MM.1S (cell line): ENCODE measurements at regions not wholly inside any gene's neighbourhood (a gene's known extent, or its start where the extent isn't known, plus 50 kb on each side); places are given as distances from the start of the nearest gene placed in this dataset.

ENCODE experiments used
- DNase-seq: peaks from one replicate; pipeline ENCODE4 v3.0.0-alpha.2; 2015
- H2AFZ ChIP-seq: fragments of 300-600 bp; sonication (generic); 2 replicates; pipeline ENCODE4 v1.6.0; 2016; ENCODE audit warnings: antibody characterized with exemption, low read length
- H3F3A ChIP-seq: fragments of 300-600 bp; sonication (generic); 2 replicates; pipeline ENCODE4 v1.6.1; 2016; ENCODE audit warnings: mild to moderate bottlenecking, antibody characterized with exemption, low read length, moderate library complexity, mixed read lengths; ENCODE audit not compliant: insufficient read depth
- H3K27ac ChIP-seq: fragments of 300-600 bp; sonication (generic); 2 replicates; pipeline ENCODE4 v1.5.1; 2016; ENCODE audit warnings: mild to moderate bottlenecking, low read length
- H3K27me3 ChIP-seq: fragments of 300-600 bp; sonication (generic); replicated peaks from 2 replicates; pipeline ENCODE4 v1.6.0; 2016; ENCODE audit warnings: low read length; ENCODE audit not compliant: insufficient read depth
- H3K36me3 ChIP-seq: fragments of 300-600 bp; sonication (generic); replicated peaks from 2 replicates; pipeline ENCODE4 v1.6.1; 2016; ENCODE audit warnings: mild to moderate bottlenecking, low read length, mixed read lengths; ENCODE audit not compliant: insufficient read depth
- H3K4me1 ChIP-seq: fragments of 300-600 bp; sonication (generic); 2 replicates; pipeline ENCODE4 v1.6.1; 2016; ENCODE audit warnings: low read length, mixed read lengths
- H3K4me2 ChIP-seq: fragments of 300-600 bp; sonication (generic); 2 replicates; pipeline ENCODE4 v1.6.0; 2016; ENCODE audit warnings: low read depth, low read length
- H3K4me3 ChIP-seq: fragments of 300-600 bp; sonication (generic); 2 replicates; pipeline ENCODE4 v1.5.1; 2016; ENCODE audit warnings: low read length, mixed read lengths
- H3K79me2 ChIP-seq: fragments of 300-600 bp; sonication (generic); 2 replicates; pipeline ENCODE4 v1.6.1; 2016; ENCODE audit warnings: mixed run types, low read length, mixed read lengths
- H3K9ac ChIP-seq: fragments of 300-600 bp; sonication (generic); 2 replicates; pipeline ENCODE4 v1.6.1; 2016; ENCODE audit warnings: low read length, mixed read lengths
- H3K9me2 ChIP-seq: fragments of 300-600 bp; sonication (generic); replicated peaks from 2 replicates; pipeline ENCODE4 v1.6.1; 2016; ENCODE audit warnings: mild to moderate bottlenecking, low read length, mixed read lengths; ENCODE audit not compliant: insufficient read depth
- H3K9me3 ChIP-seq: fragments of 300-600 bp; sonication (generic); replicated peaks from 2 replicates; pipeline ENCODE4 v1.6.1; 2016; ENCODE audit warnings: mild to moderate bottlenecking, low read length, mixed read lengths; ENCODE audit not compliant: insufficient read depth
- H4K20me1 ChIP-seq: fragments of 300-600 bp; sonication (generic); 2 replicates; pipeline ENCODE4 v1.6.1; 2016; ENCODE audit warnings: mild to moderate bottlenecking, low read length, moderate library complexity, mixed read lengths; ENCODE audit not compliant: insufficient read depth
- EZH2 ChIP-seq: fragments of 300-600 bp; sonication (generic); optimal IDR thresholded peaks from 2 replicates; pipeline ENCODE3; 2017; ENCODE audit warnings: low read depth, mild to moderate bottlenecking, antibody characterized with exemption, low read length, mixed read lengths
- EZH2phosphoT487 ChIP-seq: fragments of 300-600 bp; sonication (generic); IDR thresholded peaks from 2 replicates; pipeline ENCODE4 v1.6.1; 2018; ENCODE audit warnings: antibody characterized with exemption, low read length
- TF ChIP-seq, protein P1 (sequence below): fragments of 300-600 bp; sonication (generic); IDR thresholded peaks from 2 replicates; pipeline ENCODE4 v1.5.1; 2016; ENCODE audit warnings: antibody characterized with exemption, low read length, mixed read lengths

- Histone ChIP-seq H3K79me2 (no peaks in the 10 kb centered on the region), H3K36me3 (no peaks in the 10 kb centered on the region), H3F3A (no peaks in the 10 kb centered on the region), H3K27me3 (no peaks in the 10 kb centered on the region), H3K9ac (no peak overlapping the region), H3K4me1 (no peaks in the 10 kb centered on the region), H3K4me3 (no peak overlapping the region), H4K20me1 (no peaks in the 10 kb centered on the region), H3K4me2 (no peak overlapping the region), H3K9me3 (no peaks in the 10 kb centered on the region), H3K27ac (no peak overlapping the region), H3K9me2 (no peaks in the 10 kb centered on the region), H2AFZ (no peak overlapping the region)
- TF ChIP-seq EZH2: no peak
- TF ChIP-seq, protein P1, sequence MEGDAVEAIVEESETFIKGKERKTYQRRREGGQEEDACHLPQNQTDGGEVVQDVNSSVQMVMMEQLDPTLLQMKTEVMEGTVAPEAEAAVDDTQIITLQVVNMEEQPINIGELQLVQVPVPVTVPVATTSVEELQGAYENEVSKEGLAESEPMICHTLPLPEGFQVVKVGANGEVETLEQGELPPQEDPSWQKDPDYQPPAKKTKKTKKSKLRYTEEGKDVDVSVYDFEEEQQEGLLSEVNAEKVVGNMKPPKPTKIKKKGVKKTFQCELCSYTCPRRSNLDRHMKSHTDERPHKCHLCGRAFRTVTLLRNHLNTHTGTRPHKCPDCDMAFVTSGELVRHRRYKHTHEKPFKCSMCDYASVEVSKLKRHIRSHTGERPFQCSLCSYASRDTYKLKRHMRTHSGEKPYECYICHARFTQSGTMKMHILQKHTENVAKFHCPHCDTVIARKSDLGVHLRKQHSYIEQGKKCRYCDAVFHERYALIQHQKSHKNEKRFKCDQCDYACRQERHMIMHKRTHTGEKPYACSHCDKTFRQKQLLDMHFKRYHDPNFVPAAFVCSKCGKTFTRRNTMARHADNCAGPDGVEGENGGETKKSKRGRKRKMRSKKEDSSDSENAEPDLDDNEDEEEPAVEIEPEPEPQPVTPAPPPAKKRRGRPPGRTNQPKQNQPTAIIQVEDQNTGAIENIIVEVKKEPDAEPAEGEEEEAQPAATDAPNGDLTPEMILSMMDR: no peak
- DNase-seq: no peak
Measured at GRCh38 chr18:30499721-30500120, 542.8 kb downstream of the DSC3 start.

DNA sequence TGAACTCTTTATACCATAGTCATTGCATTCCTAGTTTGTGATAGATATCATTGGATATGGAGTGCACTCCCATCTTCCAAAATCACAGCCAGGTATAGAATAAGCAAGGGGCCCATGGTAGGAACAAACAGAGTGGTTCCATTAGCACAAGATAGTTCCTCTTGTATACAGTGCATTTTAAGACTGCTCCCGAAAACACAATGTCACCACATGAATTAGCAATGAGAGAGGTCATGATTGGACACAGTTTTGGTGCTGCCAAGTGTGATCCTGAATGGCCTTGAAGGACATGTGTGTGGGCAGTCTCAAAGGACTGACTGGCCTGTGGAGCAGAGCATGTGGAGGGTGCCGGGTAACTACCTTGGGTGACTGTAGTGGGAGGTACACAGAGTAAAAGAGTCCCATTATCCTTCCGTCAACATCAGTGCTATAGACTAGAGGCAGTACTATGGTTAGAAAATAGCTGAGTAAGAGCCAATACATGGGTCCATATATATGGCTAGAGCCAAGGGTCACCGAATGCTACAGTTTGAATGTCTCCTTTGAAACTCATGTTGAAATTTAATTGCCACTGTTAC, 549.9 kb downstream of the DSC3 start:
- Histone ChIP-seq H3K4me2 (no peak overlapping the region), H3K4me3 (no peak overlapping the region), H3K27me3 (no peaks in the 10 kb centered on the region), H4K20me1 (no peaks in the 10 kb centered on the region), H3K9me3 (no peaks in the 10 kb centered on the region), H3K9ac (no peak overlapping the region), H3F3A (no peaks in the 10 kb centered on the region), H2AFZ (no peak overlapping the region), H3K4me1 (no peaks in the 10 kb centered on the region), H3K27ac (no peak overlapping the region), H3K36me3 (no peaks in the 10 kb centered on the region), H3K79me2 (no peaks in the 10 kb centered on the region), H3K9me2 (no peaks in the 10 kb centered on the region)
- TF ChIP-seq, protein P1: no peak
- TF ChIP-seq EZH2: no peak
- TF ChIP-seq EZH2phosphoT487: no peak
- DNase-seq: no peak

DNA sequence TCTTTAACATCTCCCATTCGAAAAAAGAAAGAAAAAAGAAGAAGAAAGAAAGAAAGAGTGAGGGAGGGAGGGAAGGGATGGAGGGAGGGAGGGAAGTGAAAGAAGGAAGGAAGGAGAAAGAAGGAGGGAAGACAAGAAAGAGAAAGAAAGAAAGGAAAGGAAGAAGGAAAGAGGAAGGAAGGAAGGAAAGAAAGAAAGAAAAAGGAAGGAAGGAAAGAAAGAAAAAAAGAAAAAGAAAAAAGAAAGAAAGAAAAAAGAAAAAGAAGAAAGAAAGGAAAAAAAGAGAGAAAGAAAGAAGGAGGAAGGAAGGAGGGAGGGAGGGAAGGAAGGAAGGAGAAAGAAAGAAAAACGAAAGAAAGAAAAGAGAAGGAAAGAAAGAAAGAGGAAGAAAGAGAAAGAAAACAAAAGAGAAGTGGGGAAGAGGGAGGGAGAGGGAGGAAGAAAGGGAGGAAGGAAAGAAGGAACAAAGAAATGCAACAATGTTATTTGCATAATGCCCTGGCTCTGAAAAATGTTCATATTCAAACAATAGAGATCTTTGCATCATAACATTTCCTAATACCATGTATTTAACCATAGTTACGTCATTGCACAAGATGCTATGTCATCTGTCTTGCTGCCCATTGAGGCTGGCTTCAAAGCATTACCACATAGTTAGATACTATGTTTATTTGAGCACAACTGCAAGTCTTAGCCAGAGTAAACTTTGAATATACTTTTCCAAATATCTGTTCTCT, 550.6 kb downstream of the DSC3 start:
- H3K4me1 ChIP-seq: no peaks in the 10 kb centered on the region
- no peaks in the 10 kb centered on the region for H3K9me3 ChIP-seq
- no peak for DNase-seq
- no peak overlapping the region for H3K27ac ChIP-seq
- TF ChIP-seq EZH2phosphoT487 (no peak), EZH2 (no peak)
- TF ChIP-seq, protein P1: no peak
- H3K79me2 ChIP-seq: no peaks in the 10 kb centered on the region
- no peaks in the 10 kb centered on the region for H4K20me1 ChIP-seq
- no peaks in the 10 kb centered on the region for H3K9me2 ChIP-seq
- no peaks in the 10 kb centered on the region for H3F3A ChIP-seq
- no peak overlapping the region for H2AFZ ChIP-seq
- H3K36me3 ChIP-seq: no peaks in the 10 kb centered on the region
- no peaks in the 10 kb centered on the region for H3K27me3 ChIP-seq
- no peak overlapping the region for H3K4me3 ChIP-seq
- no peak overlapping the region for H3K9ac ChIP-seq
- no peak overlapping the region for H3K4me2 ChIP-seq
